ENCODE measurements at regions not wholly inside any gene's neighbourhood (a gene's known extent, or its start where the extent isn't known, plus 50 kb on each side); places are given as distances from the start of the nearest gene placed in this dataset.

DNA sequence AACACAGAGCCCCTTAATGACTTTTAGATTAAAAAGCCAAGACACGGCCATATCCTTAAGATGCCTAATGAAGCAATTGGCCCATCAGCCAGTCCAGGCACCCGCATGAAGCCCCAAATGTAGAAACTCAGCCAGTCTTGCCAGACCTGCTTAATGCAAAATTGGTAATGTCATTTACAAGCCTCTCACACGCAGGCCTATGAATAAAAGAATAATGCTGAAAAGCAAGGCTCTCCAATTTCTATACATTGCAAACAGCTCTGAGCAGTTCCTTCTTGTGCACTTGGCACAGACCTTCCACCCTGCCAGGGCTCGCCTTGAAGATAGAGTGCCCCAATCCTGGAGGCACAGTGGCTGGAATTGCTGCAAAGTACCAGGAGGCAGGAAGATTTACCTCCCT is 498.9 kb downstream of the NPHP4 start:
- Histone ChIP-seq H3K4me3 (no peak overlapping the region), H3K9me3 (replicated peaks) (no peaks in the 10 kb centered on the region; the same call in 1 of the 2 replicates), H3K27ac (no peak overlapping the region), H3K27me3 (peaks cover 42% of the 10 kb centered on the region), H3K4me1 (no peaks in the 10 kb centered on the region), H3K36me3 (no peaks in the 10 kb centered on the region)
- no peak for DNase-seq

GRCh38 chr1:5492846-5493245 is 499.4 kb downstream of the NPHP4 start:
- H3K9me3 ChIP-seq (replicated peaks), result no peaks in the 10 kb centered on the region; the same call in 1 of the 2 replicates
- H3K4me3 ChIP-seq, result no peak overlapping the region
- H3K4me1 ChIP-seq, result no peaks in the 10 kb centered on the region
- peaks cover 45% of the 10 kb centered on the region for H3K27me3 ChIP-seq
- H3K27ac ChIP-seq, result no peak overlapping the region
- no peak for DNase-seq
- H3K36me3 ChIP-seq, result no peaks in the 10 kb centered on the region

DNA sequence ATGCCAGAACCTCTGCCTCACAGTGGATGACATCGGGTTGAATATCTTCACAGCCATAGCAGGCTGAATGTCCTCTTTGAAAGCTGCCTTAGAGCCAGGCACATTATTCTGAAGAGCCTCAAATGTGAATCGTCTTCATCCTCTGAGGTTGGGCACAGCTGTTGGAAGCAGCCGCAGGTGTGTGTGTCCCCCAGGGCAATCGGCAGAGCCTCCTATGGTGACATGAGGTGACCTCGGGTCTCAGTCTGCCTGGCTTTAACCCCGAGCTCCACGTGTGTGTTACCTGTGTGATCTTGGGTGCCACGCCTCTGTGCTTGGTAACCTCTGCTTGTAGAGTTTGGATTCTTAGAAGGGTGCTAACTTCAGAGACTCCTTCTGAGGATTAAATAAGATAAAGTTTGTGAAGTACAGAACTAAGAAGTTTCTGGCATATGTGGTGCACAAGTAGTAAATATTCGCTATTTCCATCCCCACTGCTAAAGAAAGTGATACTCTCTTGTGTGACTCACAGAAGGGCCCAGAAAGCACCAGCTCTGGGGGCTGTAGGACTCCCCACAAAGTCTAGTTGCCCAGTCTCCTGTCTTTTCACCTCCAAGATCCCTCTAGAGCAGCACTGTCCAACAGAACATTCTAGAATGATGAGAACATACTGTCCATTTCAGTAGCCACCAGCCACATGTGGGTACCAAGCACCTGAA is 500.9 kb downstream of the NPHP4 start:
- Histone ChIP-seq H3K27ac (no peak overlapping the region), H3K4me3 (no peak overlapping the region), H3K4me1 (no peaks in the 10 kb centered on the region), H3K36me3 (no peaks in the 10 kb centered on the region), H3K9me3 (replicated peaks) (no peaks in the 10 kb centered on the region; the same call in 1 of the 2 replicates), H3K27me3 (peaks cover 45% of the 10 kb centered on the region)
- no peak for DNase-seq

DNA sequence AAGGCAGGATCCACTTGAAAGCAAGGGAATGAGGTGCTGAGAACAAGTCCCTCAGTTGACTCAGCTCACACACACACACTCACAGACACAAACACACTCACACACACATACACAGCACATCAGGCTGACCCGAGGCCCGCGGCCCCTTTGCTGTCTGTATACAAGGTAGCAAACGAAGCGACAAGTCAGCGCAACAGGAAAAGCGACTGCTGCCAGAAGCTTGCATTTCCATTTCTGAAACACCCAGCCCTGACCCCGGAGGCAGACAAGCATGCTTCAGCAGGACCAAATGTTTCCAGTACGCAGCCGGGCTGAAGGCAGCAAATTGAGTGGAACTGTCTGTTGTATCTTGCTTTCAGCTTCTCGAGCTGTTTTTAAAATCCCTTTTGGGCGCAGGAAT is 501.6 kb downstream of the NPHP4 start:
- H3K36me3 ChIP-seq, result no peaks in the 10 kb centered on the region
- H3K4me1 ChIP-seq, result no peaks in the 10 kb centered on the region
- H3K4me3 ChIP-seq, result no peak overlapping the region
- peaks cover 37% of the 10 kb centered on the region for H3K27me3 ChIP-seq
- H3K27ac ChIP-seq, result no peak overlapping the region
- no peaks in the 10 kb centered on the region; the same call in 1 of the 2 replicates for H3K9me3 ChIP-seq (replicated peaks)
- no peak for DNase-seq

DNA sequence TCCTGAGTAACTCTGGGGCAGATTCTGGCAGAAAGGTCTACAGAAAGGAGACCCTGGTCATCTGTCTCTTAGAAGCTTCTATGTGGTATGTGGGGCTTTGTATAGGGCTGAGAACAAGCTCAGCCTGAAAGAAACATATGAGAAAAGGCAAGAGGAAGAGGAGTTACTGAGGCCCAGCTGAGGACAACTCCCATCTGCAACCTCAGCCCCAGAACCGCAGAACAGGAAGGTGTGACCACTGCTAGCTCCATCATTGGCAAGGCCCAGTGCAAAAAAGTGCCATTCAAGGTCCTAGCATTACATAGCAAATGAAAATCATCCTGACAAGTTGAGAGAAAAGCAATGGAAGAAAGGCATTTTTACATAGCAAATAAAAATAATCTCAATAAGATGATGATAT is 503.8 kb downstream of the NPHP4 start:
- Histone ChIP-seq H3K27ac (no peak overlapping the region), H3K4me1 (no peaks in the 10 kb centered on the region), H3K4me3 (no peak overlapping the region), H3K36me3 (no peaks in the 10 kb centered on the region), H3K27me3 (peaks cover 17% of the 10 kb centered on the region), H3K9me3 (replicated peaks) (no peaks in the 10 kb centered on the region; the same call in 1 of the 2 replicates)
- DNase-seq, result no peak

- Histone ChIP-seq H3K27me3 (peaks cover 8% of the 10 kb centered on the region; the same call in 1 of the 2 replicates), H3K9me3 (replicated peaks) (no peaks in the 10 kb centered on the region; the same call in 1 of the 2 replicates), H3K36me3 (no peaks in the 10 kb centered on the region), H3K4me3 (no peak overlapping the region), H3K27ac (no peak overlapping the region), H3K4me1 (no peaks in the 10 kb centered on the region)
- DNase-seq, result no peak
Measured at GRCh38 chr1:5485968-5486696, 506.1 kb downstream of the NPHP4 start.

DNA sequence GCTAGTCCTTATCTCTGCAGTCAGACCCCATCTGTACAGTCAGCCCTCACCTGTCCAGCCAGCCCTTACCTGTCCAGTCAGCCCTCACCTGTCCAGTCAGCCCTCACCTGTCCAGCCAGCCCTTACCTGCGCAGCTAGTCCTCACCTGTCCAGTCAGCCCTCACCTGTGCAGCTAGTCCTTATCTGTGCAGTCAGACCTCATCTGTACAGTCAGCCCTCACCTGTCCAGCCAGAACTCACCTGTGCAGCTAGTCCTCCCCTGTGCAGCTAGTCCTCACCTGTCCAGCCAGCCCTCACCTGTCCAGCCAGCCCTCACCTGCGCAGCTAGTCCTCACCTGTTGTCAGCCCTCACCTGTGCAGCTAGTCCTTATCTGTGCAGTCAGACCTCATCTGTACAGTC is 506.8 kb downstream of the NPHP4 start:
- no peak overlapping the region for H3K27ac ChIP-seq
- no peak overlapping the region for H3K4me3 ChIP-seq
- H3K36me3 ChIP-seq, result no peaks in the 10 kb centered on the region
- no peaks in the 10 kb centered on the region; the same call in 1 of the 2 replicates for H3K9me3 ChIP-seq (replicated peaks)
- DNase-seq, result no peak
- no peaks in the 10 kb centered on the region for H3K4me1 ChIP-seq
- H3K27me3 ChIP-seq, result peaks cover 6% of the 10 kb centered on the region; the same call in 1 of the 2 replicates

DNA sequence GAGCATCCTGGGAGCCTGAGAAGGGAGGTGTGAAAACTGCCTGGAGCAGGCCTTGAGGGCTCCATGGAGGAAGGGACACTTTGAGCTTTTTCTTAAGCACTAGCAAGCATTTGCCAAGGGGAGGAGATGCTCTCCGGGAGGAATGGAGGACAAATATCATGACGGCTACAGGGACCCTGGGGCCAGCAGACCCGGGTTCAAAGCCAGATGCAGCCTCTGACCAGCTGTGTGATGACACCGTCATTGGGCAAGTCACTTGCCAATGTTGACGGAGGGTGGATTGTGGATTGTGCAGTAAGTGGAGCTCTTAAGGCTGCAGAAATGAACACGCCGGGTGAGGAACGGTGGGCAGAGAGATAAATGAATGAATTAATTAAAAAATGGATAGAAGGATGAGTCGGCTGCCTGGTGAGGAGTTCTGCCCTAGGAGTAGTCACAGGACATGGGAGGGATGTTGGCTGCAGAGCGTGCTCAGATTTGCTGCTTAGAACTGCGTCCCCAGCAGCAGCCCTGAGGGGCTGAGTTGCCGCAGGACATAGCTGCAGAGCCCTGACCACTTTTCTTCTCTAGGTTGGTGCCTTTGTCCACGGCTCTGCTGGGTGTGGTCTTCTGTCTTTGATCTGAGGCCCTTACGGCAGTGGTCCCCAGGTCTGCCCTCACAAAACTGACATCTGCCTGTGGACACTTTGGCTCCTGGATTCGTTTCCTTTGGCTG is 507.6 kb downstream of the NPHP4 start:
- no peaks in the 10 kb centered on the region for H3K36me3 ChIP-seq
- no peak overlapping the region for H3K4me3 ChIP-seq
- H3K27ac ChIP-seq, result no peak overlapping the region
- H3K27me3 ChIP-seq, result peaks cover 12% of the 10 kb centered on the region
- no peak for DNase-seq
- H3K4me1 ChIP-seq, result no peaks in the 10 kb centered on the region
- no peaks in the 10 kb centered on the region; the same call in 1 of the 2 replicates for H3K9me3 ChIP-seq (replicated peaks)

GRCh38 chr1:5481889-5482288 is 510.3 kb downstream of the NPHP4 start:
- Histone ChIP-seq H3K27ac (no peak overlapping the region), H3K27me3 (peaks cover 31% of the 10 kb centered on the region), H3K9me3 (replicated peaks) (no peaks in the 10 kb centered on the region), H3K4me3 (no peak overlapping the region), H3K36me3 (no peaks in the 10 kb centered on the region), H3K4me1 (no peaks in the 10 kb centered on the region)
- no peak for DNase-seq

- Histone ChIP-seq H3K36me3 (no peaks in the 10 kb centered on the region), H3K27ac (no peak overlapping the region), H3K4me1 (no peaks in the 10 kb centered on the region), H3K9me3 (replicated peaks) (no peaks in the 10 kb centered on the region), H3K27me3 (peaks cover 40% of the 10 kb centered on the region), H3K4me3 (no peak overlapping the region)
- no peak for DNase-seq
Measured at GRCh38 chr1:5480906-5481305, 511.3 kb downstream of the NPHP4 start.

DNA sequence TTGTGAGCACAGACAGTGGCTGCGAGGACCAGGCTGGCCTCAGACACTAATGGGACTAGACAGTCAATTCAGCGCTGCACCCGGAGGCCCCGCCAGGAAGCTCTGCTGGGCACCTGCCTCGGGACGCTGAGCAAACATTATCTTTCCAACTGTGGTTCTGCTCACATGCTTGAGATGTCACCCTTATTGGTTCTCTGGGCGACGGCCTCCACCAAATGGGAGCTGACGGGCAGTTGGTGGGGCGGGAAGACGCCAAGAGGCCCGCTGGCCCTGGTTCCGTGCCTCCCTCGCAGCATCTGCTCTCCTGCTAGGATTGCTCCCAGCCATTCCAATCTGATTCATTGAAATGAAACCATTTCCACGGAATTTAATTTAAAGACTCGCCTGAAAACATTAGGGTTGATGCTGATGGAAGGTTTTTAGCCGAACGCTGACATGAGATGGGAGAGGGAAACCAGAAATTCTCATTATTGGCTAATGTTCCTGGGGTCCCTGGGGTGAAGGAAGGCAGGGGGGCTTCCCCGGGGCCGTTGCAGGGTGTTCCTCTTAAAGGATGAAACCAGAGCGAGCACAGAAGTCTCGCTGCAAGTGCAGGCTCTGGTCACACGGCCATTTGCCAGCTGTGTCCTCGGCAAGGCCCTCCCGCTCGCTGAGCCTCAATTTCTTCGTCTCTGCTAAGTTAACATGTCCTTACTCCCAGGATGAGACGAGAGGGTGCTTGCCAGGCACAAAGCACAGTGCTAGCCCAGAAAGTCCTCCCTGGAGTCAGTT is 512.2 kb downstream of the NPHP4 start:
- DNase-seq, result no peak
- H3K27ac ChIP-seq, result no peak overlapping the region
- no peaks in the 10 kb centered on the region for H3K36me3 ChIP-seq
- H3K4me1 ChIP-seq, result no peaks in the 10 kb centered on the region
- no peak overlapping the region for H3K4me3 ChIP-seq
- no peaks in the 10 kb centered on the region for H3K9me3 ChIP-seq (replicated peaks)
- peaks cover 40% of the 10 kb centered on the region for H3K27me3 ChIP-seq

DNA sequence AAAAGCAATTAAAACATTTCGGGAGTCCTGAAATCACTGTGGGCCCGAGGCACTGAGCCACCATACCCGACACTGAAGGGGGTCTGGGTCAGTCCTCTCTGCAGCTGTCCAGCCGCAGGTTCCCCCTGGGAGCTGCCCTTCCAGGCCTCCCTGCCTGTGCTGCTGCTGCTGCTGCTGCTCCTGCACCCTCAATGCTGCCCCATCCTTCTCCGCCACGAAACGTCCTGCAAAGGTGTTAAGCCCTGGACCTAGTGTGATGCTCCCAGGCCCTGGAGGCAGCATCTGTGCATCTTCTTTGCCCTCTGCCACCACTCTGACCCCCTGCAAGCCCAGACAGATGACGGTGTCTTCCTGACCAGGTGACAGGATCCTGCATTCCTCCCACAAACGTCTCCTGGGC is 513.3 kb downstream of the NPHP4 start:
- H3K4me1 ChIP-seq, result no peaks in the 10 kb centered on the region

DNA sequence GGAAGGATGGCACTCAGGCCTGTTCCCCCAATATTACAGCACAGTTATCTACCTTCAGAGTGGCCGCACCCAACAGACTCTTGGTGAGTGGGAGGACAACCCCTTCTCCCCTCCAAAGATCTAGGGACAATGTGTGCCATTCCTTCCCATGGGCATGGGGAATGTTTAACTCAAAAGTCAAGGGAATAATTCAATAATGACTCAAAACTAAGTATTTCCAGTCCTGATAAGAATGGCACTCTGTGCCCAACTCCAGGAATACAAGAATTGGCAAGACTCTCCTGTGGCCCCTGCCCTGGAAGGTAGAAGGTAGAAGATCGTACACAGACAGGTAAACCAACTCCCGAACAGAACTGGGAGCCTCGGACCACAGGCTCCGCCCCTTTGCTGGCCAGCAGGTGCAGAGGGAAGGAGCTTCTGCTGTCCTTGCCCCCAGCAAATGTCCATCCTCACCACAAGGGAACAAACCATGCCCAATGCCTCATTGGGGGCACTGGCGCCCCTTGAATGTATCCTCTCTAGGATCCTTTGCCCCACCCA is 514.0 kb downstream of the NPHP4 start:
- H3K4me3 ChIP-seq, result no peak overlapping the region
- H3K9me3 ChIP-seq (replicated peaks), result no peaks in the 10 kb centered on the region
- no peaks in the 10 kb centered on the region for H3K36me3 ChIP-seq
- DNase-seq, result no peak
- no peaks in the 10 kb centered on the region for H3K4me1 ChIP-seq
- H3K27ac ChIP-seq, result no peak overlapping the region
- peaks cover 40% of the 10 kb centered on the region for H3K27me3 ChIP-seq

More for the DNA sequence above, 513.3 kb downstream of the NPHP4 start:
- Histone ChIP-seq H3K9me3 (replicated peaks) (no peaks in the 10 kb centered on the region), H3K36me3 (no peaks in the 10 kb centered on the region), H3K4me3 (no peak overlapping the region), H3K27ac (no peak overlapping the region), H3K27me3 (peaks cover 40% of the 10 kb centered on the region)
- no peak for DNase-seq

GRCh38 chr1:5477716-5478115 is 514.5 kb downstream of the NPHP4 start:
- Histone ChIP-seq H3K27ac (no peak overlapping the region), H3K4me1 (no peaks in the 10 kb centered on the region), H3K4me3 (no peak overlapping the region), H3K27me3 (peaks cover 40% of the 10 kb centered on the region), H3K36me3 (no peaks in the 10 kb centered on the region), H3K9me3 (replicated peaks) (no peaks in the 10 kb centered on the region)
- DNase-seq, result no peak
